ENCODE measurements at regions not wholly inside any gene's neighbourhood (a gene's known extent, or its start where the extent isn't known, plus 50 kb on each side); places are given as distances from the start of the nearest gene placed in this dataset.

GRCh38 chr1:234990874-234991801 lies 137.5 kb downstream of the TOMM20 start:
- DNase-seq = no peak
- in situ Hi-C loops (cut with MboI; ENCODE audit: low pct_ligation_motif_present in 1 of 4, low pct_unique_long_range_greater_than_20kb in 1 of 4, low sequenced_read_pairs in 3 of 4) (no loop called here), intact Hi-C loops (cut with DNase I; ENCODE audit: low total_unique reads) (no loop called here)
- no peak overlapping the region for H3K4me3 ChIP-seq
- no peaks in the 10 kb centered on the region for H3K9me3 ChIP-seq
- WGBS, 2 donors (ENCODE audit: low coverage in 1 of 2) = 91 to 97% methylated on average over 5 to 9 of the region's 9 CpGs
- peak overlapping the region in 2 of 4 donors; percentile 84 to 88 for H3K27ac ChIP-seq
- TF ChIP-seq POLR2A (IDR thresholded peaks at IDR 0.05) (no peak), POLR2AphosphoS5 (IDR thresholded peaks at IDR 0.05) (no peak), EP300 (IDR thresholded peaks at IDR 0.05; ENCODE audit: low read depth) (no peak)
- TF ChIP-seq, protein P1, sequence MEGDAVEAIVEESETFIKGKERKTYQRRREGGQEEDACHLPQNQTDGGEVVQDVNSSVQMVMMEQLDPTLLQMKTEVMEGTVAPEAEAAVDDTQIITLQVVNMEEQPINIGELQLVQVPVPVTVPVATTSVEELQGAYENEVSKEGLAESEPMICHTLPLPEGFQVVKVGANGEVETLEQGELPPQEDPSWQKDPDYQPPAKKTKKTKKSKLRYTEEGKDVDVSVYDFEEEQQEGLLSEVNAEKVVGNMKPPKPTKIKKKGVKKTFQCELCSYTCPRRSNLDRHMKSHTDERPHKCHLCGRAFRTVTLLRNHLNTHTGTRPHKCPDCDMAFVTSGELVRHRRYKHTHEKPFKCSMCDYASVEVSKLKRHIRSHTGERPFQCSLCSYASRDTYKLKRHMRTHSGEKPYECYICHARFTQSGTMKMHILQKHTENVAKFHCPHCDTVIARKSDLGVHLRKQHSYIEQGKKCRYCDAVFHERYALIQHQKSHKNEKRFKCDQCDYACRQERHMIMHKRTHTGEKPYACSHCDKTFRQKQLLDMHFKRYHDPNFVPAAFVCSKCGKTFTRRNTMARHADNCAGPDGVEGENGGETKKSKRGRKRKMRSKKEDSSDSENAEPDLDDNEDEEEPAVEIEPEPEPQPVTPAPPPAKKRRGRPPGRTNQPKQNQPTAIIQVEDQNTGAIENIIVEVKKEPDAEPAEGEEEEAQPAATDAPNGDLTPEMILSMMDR (IDR thresholded peaks at IDR 0.05) = no peak
- no peaks in the 10 kb centered on the region for H3K36me3 ChIP-seq
- peaks cover 16 to 24% (median 18%) of the 10 kb centered on the region in 4 donors for H3K4me1 ChIP-seq
- H3K27me3 ChIP-seq = no peaks in the 10 kb centered on the region

- DNase-seq = no peak
- Histone ChIP-seq H3K4me3 (no peak overlapping the region), H3K27ac (peak overlapping the region; percentile 32 to 90 (median 86)), H3K9me3 (no peaks in the 10 kb centered on the region), H3K27me3 (no peaks in the 10 kb centered on the region), H3K36me3 (no peaks in the 10 kb centered on the region), H3K4me1 (peaks cover 17 to 23% (median 20%) of the 10 kb centered on the region in 4 donors)
- in situ Hi-C loops (cut with MboI; ENCODE audit: low pct_ligation_motif_present in 1 of 4, low pct_unique_long_range_greater_than_20kb in 1 of 4, low sequenced_read_pairs in 3 of 4) = no loop called here
- TF ChIP-seq POLR2A (IDR thresholded peaks at IDR 0.05) (no peak), POLR2AphosphoS5 (IDR thresholded peaks at IDR 0.05) (no peak), EP300 (IDR thresholded peaks at IDR 0.05; ENCODE audit: low read depth) (no peak)
- TF ChIP-seq, protein P1 (IDR thresholded peaks at IDR 0.05) = no peak
- intact Hi-C loops (cut with DNase I; ENCODE audit: low total_unique reads) = no loop called here
- 45% methylated on average over 3 of the region's 3 CpGs; no CpG with 5 or more reads in 1 of the 2 donors for WGBS, 2 donors (ENCODE audit: low coverage in 1 of 2)
These were observed 138.3 kb downstream of the TOMM20 start for GRCh38 chr1:234990328-234990675.

- Histone ChIP-seq H3K27me3 (no peaks in the 10 kb centered on the region), H3K4me3 (no peak overlapping the region), H3K27ac (peak overlapping the region; percentile 84 to 91 (median 89)), H3K9me3 (no peaks in the 10 kb centered on the region), H3K4me1 (peaks cover 22 to 27% (median 24%) of the 10 kb centered on the region in 4 donors), H3K36me3 (no peaks in the 10 kb centered on the region)
- in situ Hi-C loops (cut with MboI; ENCODE audit: low pct_ligation_motif_present in 1 of 4, low pct_unique_long_range_greater_than_20kb in 1 of 4, low sequenced_read_pairs in 3 of 4) = loop anchor here in 2 of 4 donors (10.0 kb wide), 2 partner anchors 95 to 265 kb away; no protein-coding TSS in a partner anchor
- intact Hi-C loops (cut with DNase I; ENCODE audit: low total_unique reads) = loop anchor here (5.0 to 10.0 kb wide), 2 partner anchors 377 to 455 kb away; partner anchors contain the start of gene IRF2BP2
- WGBS, 2 donors (ENCODE audit: low coverage in 1 of 2) = 68 to 87% methylated on average over 6 to 15 of the region's 15 CpGs
- no peak for DNase-seq
- TF ChIP-seq POLR2AphosphoS5 (IDR thresholded peaks at IDR 0.05) = no peak
- no peak for TF ChIP-seq EP300 (IDR thresholded peaks at IDR 0.05; ENCODE audit: low read depth)
- TF ChIP-seq POLR2A (IDR thresholded peaks at IDR 0.05) = no peak
- TF ChIP-seq, protein P1 (IDR thresholded peaks at IDR 0.05) = no peak
These were observed 138.9 kb downstream of the TOMM20 start for GRCh38 chr1:234989479-234990327.

- intact Hi-C loops (cut with DNase I; ENCODE audit: low total_unique reads) (loop anchor here (5.0 to 10.0 kb wide), 2 partner anchors 377 to 454 kb away; partner anchors contain the start of gene IRF2BP2), in situ Hi-C loops (cut with MboI; ENCODE audit: low pct_ligation_motif_present in 1 of 4, low pct_unique_long_range_greater_than_20kb in 1 of 4, low sequenced_read_pairs in 3 of 4) (loop anchor here in 2 of 4 donors (10.0 kb wide), 2 partner anchors 96 to 264 kb away; no protein-coding TSS in a partner anchor)
- H3K4me1 ChIP-seq = peaks cover 27 to 34% (median 29%) of the 10 kb centered on the region in 4 donors
These were observed 139.6 kb downstream of the TOMM20 start for GRCh38 chr1:234989019-234989418.

More at GRCh38 chr1:234989019-234989418, 139.6 kb downstream of the TOMM20 start:
- Histone ChIP-seq H3K9me3 (no peaks in the 10 kb centered on the region), H3K36me3 (no peaks in the 10 kb centered on the region), H3K27me3 (no peaks in the 10 kb centered on the region), H3K27ac (peak overlapping the region; percentile 84 to 91 (median 89)), H3K4me3 (no peak overlapping the region)
- WGBS, 2 donors (ENCODE audit: low coverage in 1 of 2) = 72 to 81% methylated on average over 5 to 6 of the region's 6 CpGs
- TF ChIP-seq, protein P1 (IDR thresholded peaks at IDR 0.05) = no peak
- TF ChIP-seq EP300 (IDR thresholded peaks at IDR 0.05; ENCODE audit: low read depth) (no peak), POLR2AphosphoS5 (IDR thresholded peaks at IDR 0.05) (no peak), POLR2A (IDR thresholded peaks at IDR 0.05) (no peak)
- no peak for DNase-seq

Measured in transverse colon (tissue), 4 donors.